Subcutaneous abdominal adipose tissue (tissue), 5 donors: ENCODE measurements at regions not wholly inside any gene's neighbourhood (a gene's known extent, or its start where the extent isn't known, plus 50 kb on each side); places are given as distances from the start of the nearest gene placed in this dataset.

ENCODE experiments used
- H3K27ac ChIP-seq: one replicate; pipeline ENCODE4 v1.7.0; 2013; ENCODE audit warnings: low read depth, mild to moderate bottlenecking, inconsistent platforms, low read length, moderate library complexity
- H3K27me3 ChIP-seq, 5 donors: one replicate each; pipeline ENCODE4 v1.7.0; 2013; ENCODE audit warnings: low read length in 5 of 5, inconsistent platforms in 1 of 5; ENCODE audit not compliant: control insufficient read depth in 5 of 5, insufficient read depth in 4 of 5
- H3K36me3 ChIP-seq, 5 donors: one replicate each; pipeline ENCODE4 v1.7.0; 2013; ENCODE audit warnings: low read length in 5 of 5; ENCODE audit not compliant: control insufficient read depth in 5 of 5, insufficient read depth in 5 of 5
- H3K4me1 ChIP-seq, 5 donors: one replicate each; pipeline ENCODE4 v1.7.0; 2013; ENCODE audit warnings: low read length in 5 of 5, mild to moderate bottlenecking in 3 of 5, moderate library complexity in 1 of 5; ENCODE audit not compliant: control insufficient read depth in 5 of 5, insufficient read depth in 5 of 5
- H3K4me3 ChIP-seq, 5 donors: one replicate each; pipeline ENCODE4 v1.7.0; 2013; ENCODE audit warnings: low read length in 5 of 5, low read depth in 1 of 5
- H3K9ac ChIP-seq, 5 donors: one replicate each; pipeline ENCODE4 v1.7.0; 2013; ENCODE audit warnings: low read length in 5 of 5, mild to moderate bottlenecking in 4 of 5, moderate library complexity in 3 of 5
- H3K9me3 ChIP-seq, 5 donors: one replicate each; pipeline ENCODE4 v1.7.0; 2013; ENCODE audit warnings: low read length in 5 of 5; ENCODE audit not compliant: control insufficient read depth in 5 of 5
- donor health status: healthy.
- donor health status: healthy.
- donor health status: healthy.
- donor health status: healthy.
- donor health status: healthy.

GRCh38 chr1:36707221-36707620 is 224.5 kb upstream of the CSF3R start:
- no peaks in the 10 kb centered on the region for H3K36me3 ChIP-seq
- H3K4me1 ChIP-seq: peaks cover 0 to 11% (median 3%) of the 10 kb centered on the region in 5 donors
- H3K4me3 ChIP-seq: no peak overlapping the region
- peaks cover 0 to 45% (median 25%) of the 10 kb centered on the region in 5 donors for H3K27me3 ChIP-seq
- no peaks in the 10 kb centered on the region for H3K9me3 ChIP-seq
- H3K9ac ChIP-seq: no peak overlapping the region
- H3K27ac ChIP-seq: no peak overlapping the region

- H3K27me3 ChIP-seq: peaks cover 4 to 38% (median 22%) of the 10 kb centered on the region in 5 donors
- no peak overlapping the region for H3K27ac ChIP-seq
- no peaks in the 10 kb centered on the region for H3K9me3 ChIP-seq
- H3K36me3 ChIP-seq: no peaks in the 10 kb centered on the region
- H3K4me1 ChIP-seq: peaks cover 0 to 11% (median 3%) of the 10 kb centered on the region in 5 donors
- H3K4me3 ChIP-seq: no peak overlapping the region
- H3K9ac ChIP-seq: no peak overlapping the region
These were observed 223.7 kb upstream of the CSF3R start for GRCh38 chr1:36706416-36706815.

- H3K9me3 ChIP-seq: no peaks in the 10 kb centered on the region
- no peak overlapping the region for H3K4me3 ChIP-seq
- peaks cover 0 to 9% (median 3%) of the 10 kb centered on the region in 5 donors for H3K4me1 ChIP-seq
- H3K36me3 ChIP-seq: no peaks in the 10 kb centered on the region
- H3K27ac ChIP-seq: no peak overlapping the region
- H3K27me3 ChIP-seq: peaks cover 4 to 45% (median 22%) of the 10 kb centered on the region in 5 donors
- H3K9ac ChIP-seq: no peak overlapping the region
These were observed 222.9 kb upstream of the CSF3R start for GRCh38 chr1:36705629-36706028.

GRCh38 chr1:36703526-36704208 is 221.0 kb upstream of the CSF3R start:
- H3K9me3 ChIP-seq: no peaks in the 10 kb centered on the region
- peaks cover 0 to 7% (median 3%) of the 10 kb centered on the region in 5 donors for H3K4me1 ChIP-seq
- H3K4me3 ChIP-seq: no peak overlapping the region
- no peak overlapping the region for H3K9ac ChIP-seq
- no peaks in the 10 kb centered on the region for H3K36me3 ChIP-seq
- H3K27me3 ChIP-seq: peaks cover 4 to 28% (median 14%) of the 10 kb centered on the region in 5 donors
- H3K27ac ChIP-seq: no peak overlapping the region

- H3K9me3 ChIP-seq: no peaks in the 10 kb centered on the region
- H3K4me1 ChIP-seq: peaks cover 0 to 7% (median 3%) of the 10 kb centered on the region in 5 donors
- H3K4me3 ChIP-seq: no peak overlapping the region
- H3K9ac ChIP-seq: no peak overlapping the region
- no peaks in the 10 kb centered on the region for H3K36me3 ChIP-seq
- peaks cover 4 to 25% (median 13%) of the 10 kb centered on the region in 5 donors for H3K27me3 ChIP-seq
- no peak overlapping the region for H3K27ac ChIP-seq
These were observed 220.2 kb upstream of the CSF3R start for GRCh38 chr1:36702963-36703362.

GRCh38 chr1:36699113-36699911 is 216.6 kb upstream of the CSF3R start:
- peaks cover 0 to 7% (median 3%) of the 10 kb centered on the region in 5 donors for H3K4me1 ChIP-seq
- H3K27me3 ChIP-seq: peaks cover 9 to 31% (median 19%) of the 10 kb centered on the region in 5 donors

GRCh38 chr1:36697836-36698605 is 215.3 kb upstream of the CSF3R start:
- H3K27ac ChIP-seq: no peak overlapping the region
- H3K36me3 ChIP-seq: no peaks in the 10 kb centered on the region
- H3K9ac ChIP-seq: no peak overlapping the region
- no peaks in the 10 kb centered on the region for H3K4me1 ChIP-seq
- no peak overlapping the region for H3K4me3 ChIP-seq
- no peaks in the 10 kb centered on the region for H3K9me3 ChIP-seq
- H3K27me3 ChIP-seq: peaks cover 18 to 41% (median 30%) of the 10 kb centered on the region in 5 donors

More at GRCh38 chr1:36699113-36699911, 216.6 kb upstream of the CSF3R start:
- no peak overlapping the region for H3K27ac ChIP-seq
- H3K36me3 ChIP-seq: no peaks in the 10 kb centered on the region
- H3K9ac ChIP-seq: no peak overlapping the region
- H3K4me3 ChIP-seq: no peak overlapping the region
- H3K9me3 ChIP-seq: no peaks in the 10 kb centered on the region

- peaks cover 23 to 52% (median 41%) of the 10 kb centered on the region in 5 donors for H3K27me3 ChIP-seq
- H3K36me3 ChIP-seq: no peaks in the 10 kb centered on the region
- H3K9me3 ChIP-seq: peaks cover 0 to 5% (median 0%) of the 10 kb centered on the region in 5 donors
- H3K4me1 ChIP-seq: no peaks in the 10 kb centered on the region
- H3K4me3 ChIP-seq: no peak overlapping the region
- no peak overlapping the region for H3K27ac ChIP-seq
- no peak overlapping the region for H3K9ac ChIP-seq
These were observed 213.7 kb upstream of the CSF3R start for GRCh38 chr1:36696261-36696940.

- H3K27me3 ChIP-seq: peaks cover 31 to 57% (median 45%) of the 10 kb centered on the region in 5 donors
- H3K27ac ChIP-seq: no peak overlapping the region
- H3K36me3 ChIP-seq: no peaks in the 10 kb centered on the region
- H3K9ac ChIP-seq: no peak overlapping the region
- H3K4me3 ChIP-seq: no peak overlapping the region
- H3K4me1 ChIP-seq: no peaks in the 10 kb centered on the region
- H3K9me3 ChIP-seq: peaks cover 0 to 5% (median 0%) of the 10 kb centered on the region in 5 donors
These were observed 210.9 kb upstream of the CSF3R start for GRCh38 chr1:36693603-36694002.
